ENCODE measurements at regions not wholly inside any gene's neighbourhood (a gene's known extent, or its start where the extent isn't known, plus 50 kb on each side); places are given as distances from the start of the nearest gene placed in this dataset.

- no peak for DNase-seq (ENCODE audit: low read depth in 2 of 3, low spot score in 2 of 3)
Measured at GRCh38 chr7:67413670-67414069, 417.0 kb downstream of the TYW1 start.

GRCh38 chr7:67414858-67415257 is 418.2 kb downstream of the TYW1 start:
- DNase-seq (ENCODE audit: low read depth in 2 of 3, low spot score in 2 of 3), result no peak

GRCh38 chr7:67422601-67423000 is 426.0 kb downstream of the TYW1 start:
- DNase-seq (ENCODE audit: low read depth in 2 of 3, low spot score in 2 of 3), result no peak

- DNase-seq (ENCODE audit: low read depth in 2 of 3, low spot score in 2 of 3), result no peak
Measured at GRCh38 chr7:67423065-67423464, 426.4 kb downstream of the TYW1 start.

GRCh38 chr7:67426654-67427053 is 430.0 kb downstream of the TYW1 start:
- no peak for DNase-seq (ENCODE audit: low read depth in 2 of 3, low spot score in 2 of 3)

- no peak for DNase-seq (ENCODE audit: low read depth in 2 of 3, low spot score in 2 of 3)
Measured at GRCh38 chr7:67429735-67430134, 433.1 kb downstream of the TYW1 start.

- DNase-seq (ENCODE audit: low read depth in 2 of 3, low spot score in 2 of 3), result no peak
Measured at GRCh38 chr7:67432536-67433234, 436.1 kb downstream of the TYW1 start.

- DNase-seq (ENCODE audit: low read depth in 2 of 3, low spot score in 2 of 3), result no peak
Measured at GRCh38 chr7:67435894-67436535, 439.4 kb downstream of the TYW1 start.

- no peak for DNase-seq (ENCODE audit: low read depth in 2 of 3, low spot score in 2 of 3)
Measured at GRCh38 chr7:67438198-67438882, 441.7 kb downstream of the TYW1 start.

GRCh38 chr7:67438913-67439505 is 442.4 kb downstream of the TYW1 start:
- no peak for DNase-seq (ENCODE audit: low read depth in 2 of 3, low spot score in 2 of 3)

GRCh38 chr7:67440321-67440720 is 443.7 kb downstream of the TYW1 start:
- no peak for DNase-seq (ENCODE audit: low read depth in 2 of 3, low spot score in 2 of 3)

- no peak for DNase-seq (ENCODE audit: low read depth in 2 of 3, low spot score in 2 of 3)
Measured at GRCh38 chr7:67445728-67446127, 449.1 kb downstream of the TYW1 start.

GRCh38 chr7:67447297-67447696 is 450.7 kb downstream of the TYW1 start:
- no peak for DNase-seq (ENCODE audit: low read depth in 2 of 3, low spot score in 2 of 3)

GRCh38 chr7:67448271-67448670 is 451.6 kb downstream of the TYW1 start:
- DNase-seq (ENCODE audit: low read depth in 2 of 3, low spot score in 2 of 3), result no peak

- no peak for DNase-seq (ENCODE audit: low read depth in 2 of 3, low spot score in 2 of 3)
Measured at GRCh38 chr7:67450171-67450570, 453.5 kb downstream of the TYW1 start.

GRCh38 chr7:67451306-67451705 is 454.7 kb downstream of the TYW1 start:
- DNase-seq (ENCODE audit: low read depth in 2 of 3, low spot score in 2 of 3), result no peak

GRCh38 chr7:67452516-67453026 is 455.9 kb downstream of the TYW1 start:
- no peak for DNase-seq (ENCODE audit: low read depth in 2 of 3, low spot score in 2 of 3)

GRCh38 chr7:67453580-67454380 is 457.1 kb downstream of the TYW1 start:
- DNase-seq (ENCODE audit: low read depth in 2 of 3, low spot score in 2 of 3), result no peak

GRCh38 chr7:67455508-67455907 is 458.9 kb downstream of the TYW1 start:
- no peak for DNase-seq (ENCODE audit: low read depth in 2 of 3, low spot score in 2 of 3)

GRCh38 chr7:67462781-67463191 is 466.2 kb downstream of the TYW1 start:
- no peak for DNase-seq (ENCODE audit: low read depth in 2 of 3, low spot score in 2 of 3)

- no peak for DNase-seq (ENCODE audit: low read depth in 2 of 3, low spot score in 2 of 3)
Measured at GRCh38 chr7:67463316-67463715, 466.7 kb downstream of the TYW1 start.

All from activated CD8-positive, alpha-beta memory T cell treated with anti-CD3 and anti-CD28 coated beads for 48 hours (primary cell).